ENCODE measurements at regions not wholly inside any gene's neighbourhood (a gene's known extent, or its start where the extent isn't known, plus 50 kb on each side); places are given as distances from the start of the nearest gene placed in this dataset.

DNA sequence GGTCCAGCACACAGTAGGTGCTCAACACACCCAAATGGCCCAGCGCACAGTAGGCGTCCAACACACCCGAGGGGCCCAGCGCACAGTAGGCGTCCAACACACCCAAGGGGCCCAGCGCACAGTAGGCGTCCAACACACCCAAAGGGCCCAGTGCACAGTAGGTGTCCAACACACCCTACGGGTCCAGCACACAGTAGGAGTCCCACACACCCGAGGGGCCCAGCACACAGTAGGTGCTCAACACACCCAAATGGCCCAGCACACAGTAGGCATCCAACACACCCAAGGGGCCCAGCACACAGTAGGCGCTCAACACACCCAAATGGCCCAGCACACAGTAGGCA, 80.8 kb downstream of the FOXL3 start:
- Histone ChIP-seq H3K4me2 (ENCODE audit: insufficient read depth, insufficient read length, low read length) (no peak overlapping the region), H3K79me1 (ENCODE audit: insufficient read depth, low read depth, low read length, poor library complexity, severe bottlenecking) (no peaks in the 10 kb centered on the region), H3K14ac (ENCODE audit: insufficient read depth, low read length) (no peak overlapping the region), H3K4ac (ENCODE audit: low read depth, low read length) (no peak overlapping the region), H2BK12ac (ENCODE audit: insufficient read length, low read depth, low read length) (no peak overlapping the region), H2BK15ac (ENCODE audit: low read depth, low read length) (no peak overlapping the region), H3K4me1 (ENCODE audit: insufficient read depth, low read length) (no peaks in the 10 kb centered on the region), H4K20me1 (ENCODE audit: control insufficient read depth, insufficient read depth, insufficient read length) (no peaks in the 10 kb centered on the region), H4K91ac (ENCODE audit: insufficient read length, low read depth, low read length) (no peak overlapping the region), H3K23me2 (ENCODE audit: insufficient read length, low read depth, low read length, poor library complexity, severe bottlenecking) (no peaks in the 10 kb centered on the region), H2BK20ac (ENCODE audit: low read depth, low read length, poor library complexity, severe bottlenecking) (no peak overlapping the region), H3K18ac (ENCODE audit: insufficient read length, low read depth, low read length) (no peak overlapping the region), H4K8ac (replicated peaks; ENCODE audit: insufficient read length, low read depth, low read length) (no peak overlapping the region), H3K9ac (ENCODE audit: extremely low read depth, insufficient read length, low read length) (no peak overlapping the region), H3K56ac (ENCODE audit: insufficient read length, low read depth, low read length) (no peak overlapping the region), H2AFZ (ENCODE audit: low read length) (no peak overlapping the region), H2AK5ac (ENCODE audit: insufficient read length, low read length) (no peak overlapping the region), H3K27ac (ENCODE audit: insufficient read length, low read depth, low read length) (no peak overlapping the region), H3K23ac (ENCODE audit: insufficient read length, low read depth, low read length) (no peak overlapping the region), H3K9me3 (ENCODE audit: control insufficient read depth, low read depth, low read length) (no peaks in the 10 kb centered on the region), H4K5ac (ENCODE audit: insufficient read length, low read depth, low read length) (no peak overlapping the region), H3K79me2 (ENCODE audit: insufficient read depth, low read length) (no peaks in the 10 kb centered on the region), H3T11ph (ENCODE audit: low read length) (no peak overlapping the region), H3K27me3 (ENCODE audit: insufficient read depth, low read length) (no peaks in the 10 kb centered on the region), H2BK120ac (ENCODE audit: low read depth, low read length, poor library complexity, severe bottlenecking) (no peak overlapping the region), H2BK5ac (ENCODE audit: insufficient read length, low read length) (no peak overlapping the region)
- Mint-ChIP-seq H3K36me3 (ENCODE audit: insufficient read depth in 1 of 3, low read depth in 3 of 3) (no peaks in the 10 kb centered on the region), H3K4me1 (peaks cover 5 to 32% of the 10 kb centered on the region in 2 experiments; a peak in 3 of 4 replicates), H3K27ac (no peak overlapping the region), H3K4me3 (no peak overlapping the region), H3K9me3 (no peaks in the 10 kb centered on the region; a peak in 1 of 5 replicates), H3K27me3 (ENCODE audit: low read depth) (no peaks in the 10 kb centered on the region; the same call in none of the 2 replicates)
- no peak for TF ChIP-seq CTCF (conservative IDR thresholded peaks at IDR 0.05)
- DNase-seq = no peak
- no CpG with 5 or more reads among the region's 10 CpGs for WGBS (ENCODE audit: extremely low coverage, insufficient read length, low lambda C conversion rate)
